ENCODE measurements at regions not wholly inside any gene's neighbourhood (a gene's known extent, or its start where the extent isn't known, plus 50 kb on each side); places are given as distances from the start of the nearest gene placed in this dataset.

DNA sequence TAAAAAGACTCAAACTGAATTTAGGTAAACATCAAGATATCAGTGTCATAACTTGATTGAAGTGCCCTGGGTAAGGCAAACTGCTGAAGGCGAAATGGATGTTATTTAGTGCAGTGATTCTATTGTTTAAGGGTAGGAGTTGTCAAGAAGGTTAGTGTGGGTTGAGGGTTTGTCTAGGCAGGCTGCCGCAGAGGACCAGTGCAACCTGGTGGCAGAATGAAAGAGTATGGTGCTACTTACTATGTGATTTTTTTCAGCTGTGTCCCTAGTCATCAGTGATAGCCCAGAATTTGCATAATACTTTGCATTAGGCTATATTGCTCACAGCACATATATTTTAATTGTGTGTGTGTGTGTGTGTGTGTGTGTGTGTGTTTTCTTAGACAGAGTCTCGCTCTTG lies 1127.0 kb downstream of the GALC start:
- no peak for FAIRE-seq

- FAIRE-seq: no peak
These were observed 1134.4 kb downstream of the GALC start for GRCh38 chr14:86858591-86858990.

GRCh38 chr14:86858031-86858430 lies 1135.0 kb downstream of the GALC start:
- FAIRE-seq: no peak

GRCh38 chr14:86852530-86852929 lies 1140.5 kb downstream of the GALC start:
- no peak for FAIRE-seq

GRCh38 chr14:86847140-86847539 lies 1145.8 kb downstream of the GALC start:
- no peak for FAIRE-seq

DNA sequence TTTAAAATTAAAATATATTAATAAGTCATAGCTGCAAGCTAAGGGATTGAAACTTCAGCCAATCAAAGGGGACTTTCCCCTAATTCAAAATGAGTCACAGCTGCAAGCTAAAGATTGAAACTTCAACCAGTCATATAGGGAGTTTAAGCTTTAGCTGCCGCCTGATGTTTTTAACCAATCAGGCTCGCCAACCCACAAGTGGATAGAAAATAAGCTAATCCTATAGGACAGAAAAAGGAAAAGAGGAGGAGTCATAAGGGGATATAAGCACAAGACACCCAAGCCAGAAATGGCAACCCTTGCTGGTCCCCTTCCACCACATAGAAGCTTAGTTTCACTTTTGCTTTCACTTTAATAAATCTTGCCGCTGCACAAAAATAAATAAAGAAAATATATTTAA lies 1154.6 kb downstream of the GALC start:
- FAIRE-seq: peak; percentile 18

DNA sequence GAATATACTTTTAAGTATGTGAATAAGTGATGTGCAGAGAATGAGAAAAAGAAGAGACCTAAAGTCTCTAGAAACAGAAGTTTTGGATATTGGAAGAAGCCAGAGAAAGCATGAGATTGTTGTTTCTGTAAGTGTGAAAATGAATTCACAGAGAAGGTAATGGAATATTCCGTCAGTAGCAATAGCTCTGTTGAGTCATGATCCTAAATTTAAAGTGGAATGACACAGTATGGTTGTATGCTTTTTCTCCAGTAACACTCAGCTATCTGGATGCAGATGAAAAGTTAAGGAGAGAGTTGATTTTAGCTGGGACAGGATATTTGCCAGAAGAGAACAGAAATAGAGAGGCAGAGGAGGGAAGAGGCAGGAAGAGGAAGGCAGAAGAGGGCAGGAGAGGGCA lies 1166.3 kb downstream of the GALC start:
- FAIRE-seq: no peak

GRCh38 chr14:86824167-86824566 lies 1168.8 kb downstream of the GALC start:
- FAIRE-seq: no peak

DNA sequence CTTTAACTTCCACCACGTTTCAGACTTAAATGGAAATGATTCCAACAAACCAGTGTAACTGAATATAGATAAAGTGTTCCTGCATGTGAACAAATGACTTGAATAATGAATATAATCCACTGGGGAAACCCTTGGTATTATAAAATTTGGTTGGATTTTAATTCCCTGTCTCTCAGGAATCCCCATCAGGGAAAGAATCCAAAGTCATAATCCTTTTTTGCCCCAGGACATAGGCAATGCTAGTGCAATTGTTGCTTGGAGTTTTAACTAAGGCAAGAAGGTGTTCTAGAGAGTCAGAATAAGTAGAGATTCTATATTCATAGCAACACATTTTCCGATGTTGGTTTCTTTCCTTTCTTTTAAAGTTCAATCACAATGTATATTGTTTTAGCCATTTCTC lies 1169.4 kb downstream of the GALC start:
- no peak for FAIRE-seq

GRCh38 chr14:86815341-86815740 lies 1177.6 kb downstream of the GALC start:
- no peak for FAIRE-seq

DNA sequence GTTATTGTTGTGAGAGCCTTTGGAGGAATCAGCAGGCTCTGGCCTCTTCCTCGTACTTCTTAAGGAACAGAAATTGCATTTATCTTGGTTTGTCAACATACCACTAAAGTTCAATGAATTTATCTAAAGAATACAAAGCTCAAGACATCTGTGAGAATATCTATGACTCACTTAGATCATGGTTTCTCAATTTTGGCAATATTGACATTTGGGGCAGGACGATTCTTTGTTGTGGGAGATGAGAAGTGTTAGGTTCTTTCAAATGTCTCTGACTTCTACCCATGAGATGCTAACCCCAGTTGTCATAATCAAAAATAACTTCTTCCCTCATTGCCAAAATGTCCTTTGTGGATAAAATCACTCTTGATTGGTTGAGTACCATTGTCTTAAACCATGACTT lies 1190.3 kb downstream of the GALC start:
- FAIRE-seq: no peak

- no peak for FAIRE-seq
These were observed 1193.7 kb downstream of the GALC start for GRCh38 chr14:86799244-86799647.

DNA sequence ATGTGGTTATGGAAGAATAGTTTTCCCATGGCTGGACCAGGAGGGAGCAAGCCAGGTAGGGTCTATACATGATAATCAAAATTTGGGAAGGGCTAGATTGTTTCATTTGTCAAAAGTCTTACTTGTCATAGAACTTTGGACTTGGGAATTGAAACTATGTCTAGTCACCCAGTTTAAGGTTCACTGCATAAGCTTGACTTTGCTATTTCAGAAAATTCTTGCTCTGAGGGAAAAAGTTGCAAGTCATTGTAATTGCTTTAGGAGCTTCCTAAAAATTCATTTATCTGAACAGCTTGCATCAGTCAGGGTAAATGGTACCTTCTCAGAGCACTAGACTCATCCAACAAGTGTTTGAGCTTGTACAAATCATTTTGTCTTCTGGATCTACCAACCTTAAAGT lies 1194.7 kb downstream of the GALC start:
- FAIRE-seq: no peak

DNA sequence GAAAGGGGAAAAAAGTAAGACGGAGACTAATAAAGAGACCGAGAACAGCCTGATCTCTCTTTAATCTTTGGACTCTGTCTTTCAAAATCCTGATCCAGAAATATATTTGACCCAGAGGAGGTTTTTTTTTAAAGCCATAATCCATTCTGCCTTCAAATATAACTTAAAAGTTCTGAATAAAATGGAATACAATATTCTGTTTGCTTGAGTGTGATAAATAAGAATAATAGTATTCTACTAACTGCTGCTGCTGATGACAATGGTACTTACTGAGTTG lies 1196.0 kb downstream of the GALC start:
- FAIRE-seq: no peak

- FAIRE-seq: no peak
These were observed 1196.5 kb downstream of the GALC start for GRCh38 chr14:86796221-86797074.

GRCh38 chr14:86794689-86795088 lies 1198.3 kb downstream of the GALC start:
- no peak for FAIRE-seq

GRCh38 chr14:86790408-86791364 lies 1202.3 kb downstream of the GALC start:
- FAIRE-seq: no peak

GRCh38 chr14:86788224-86788623 lies 1204.8 kb downstream of the GALC start:
- no peak for FAIRE-seq

DNA sequence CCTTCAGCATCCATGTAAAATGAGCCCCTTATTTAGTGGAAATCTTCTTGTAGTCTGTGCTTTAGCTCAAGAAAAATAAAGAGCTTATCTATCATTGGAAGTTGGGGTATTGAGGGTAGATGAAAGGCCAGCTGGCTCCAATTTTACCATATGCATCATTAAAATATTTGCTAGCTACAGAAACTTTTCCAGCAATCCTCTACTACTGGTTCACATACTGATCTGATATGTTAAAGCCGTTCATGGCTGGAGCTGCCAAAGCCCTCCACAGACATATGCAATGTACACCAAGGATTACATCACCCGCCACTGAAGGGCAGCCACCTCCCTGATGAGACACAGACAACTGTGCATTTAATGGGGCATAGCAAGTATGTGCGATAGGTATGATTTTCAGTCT lies 1205.3 kb downstream of the GALC start:
- FAIRE-seq: no peak

DNA sequence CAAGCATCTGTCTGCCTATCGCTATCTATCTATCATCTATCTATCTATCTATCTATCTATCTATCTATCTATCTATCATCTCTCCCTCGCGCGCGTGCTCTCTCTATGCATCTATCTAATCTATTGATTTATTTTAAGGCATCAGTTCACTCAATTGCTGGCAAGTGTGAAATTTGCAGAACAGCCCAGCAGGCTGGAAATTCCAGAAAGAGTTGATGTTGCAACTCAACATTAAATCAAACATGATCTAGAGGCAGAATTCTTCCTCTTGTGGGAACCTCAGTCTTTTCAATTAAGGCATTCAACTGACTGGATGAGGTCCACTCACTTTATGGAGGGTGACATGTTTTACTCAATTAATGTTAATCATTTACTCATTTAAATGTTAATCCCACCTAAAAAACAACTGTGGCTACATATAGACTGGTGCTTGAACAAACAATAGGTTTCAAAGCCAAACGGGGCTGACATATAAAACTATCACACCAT lies 1210.8 kb downstream of the GALC start:
- no peak for FAIRE-seq

GRCh38 chr14:86780876-86781510 lies 1212.0 kb downstream of the GALC start:
- no peak for FAIRE-seq

- no peak for FAIRE-seq
These were observed 1212.5 kb downstream of the GALC start for GRCh38 chr14:86780461-86780860.

- no peak for FAIRE-seq
These were observed 1213.6 kb downstream of the GALC start for GRCh38 chr14:86779416-86779815.
